ENCODE measurements at regions not wholly inside any gene's neighbourhood (a gene's known extent, or its start where the extent isn't known, plus 50 kb on each side); places are given as distances from the start of the nearest gene placed in this dataset.

GRCh38 chr5:56322592-56322991, 89.5 kb upstream of the ANKRD55 start:
- no peak for DNase-seq (ENCODE audit: low read depth in 2 of 2)

- no peak for DNase-seq (ENCODE audit: low read depth in 2 of 2)
These were observed 88.2 kb upstream of the ANKRD55 start for GRCh38 chr5:56321236-56321881.

- DNase-seq (ENCODE audit: low read depth in 2 of 2) = no peak
These were observed 87.6 kb upstream of the ANKRD55 start for GRCh38 chr5:56320686-56321085.

GRCh38 chr5:56319526-56320181, 86.5 kb upstream of the ANKRD55 start:
- no peak for DNase-seq (ENCODE audit: low read depth in 2 of 2)

GRCh38 chr5:56317923-56318561, 84.9 kb upstream of the ANKRD55 start:
- no peak for DNase-seq (ENCODE audit: low read depth in 2 of 2)

GRCh38 chr5:56316299-56316994, 83.3 kb upstream of the ANKRD55 start:
- DNase-seq (ENCODE audit: low read depth in 2 of 2) = no peak

GRCh38 chr5:56314529-56314928, 81.4 kb upstream of the ANKRD55 start:
- peak in 1 of 2 donors; percentile 20 for DNase-seq (ENCODE audit: low read depth in 2 of 2)

GRCh38 chr5:56313596-56313995, 80.5 kb upstream of the ANKRD55 start:
- DNase-seq (ENCODE audit: low read depth in 2 of 2) = no peak

- DNase-seq (ENCODE audit: low read depth in 2 of 2) = no peak
These were observed 79.9 kb upstream of the ANKRD55 start for GRCh38 chr5:56313004-56313531.

- no peak for DNase-seq (ENCODE audit: low read depth in 2 of 2)
These were observed 78.3 kb upstream of the ANKRD55 start for GRCh38 chr5:56311306-56311905.

- DNase-seq (ENCODE audit: low read depth in 2 of 2) = no peak
These were observed 77.6 kb upstream of the ANKRD55 start for GRCh38 chr5:56310711-56311204.

- no peak for DNase-seq (ENCODE audit: low read depth in 2 of 2)
These were observed 76.2 kb upstream of the ANKRD55 start for GRCh38 chr5:56309262-56309826.

GRCh38 chr5:56307714-56308333, 74.7 kb upstream of the ANKRD55 start:
- no peak for DNase-seq (ENCODE audit: low read depth in 2 of 2)

- DNase-seq (ENCODE audit: low read depth in 2 of 2) = no peak
These were observed 73.5 kb upstream of the ANKRD55 start for GRCh38 chr5:56306433-56307150.

- DNase-seq (ENCODE audit: low read depth in 2 of 2) = no peak
These were observed 72.1 kb upstream of the ANKRD55 start for GRCh38 chr5:56305001-56305950.

GRCh38 chr5:56303511-56303910, 70.4 kb upstream of the ANKRD55 start:
- DNase-seq (ENCODE audit: low read depth in 2 of 2) = no peak

GRCh38 chr5:56302027-56302426, 68.9 kb upstream of the ANKRD55 start:
- DNase-seq (ENCODE audit: low read depth in 2 of 2) = no peak

GRCh38 chr5:56301069-56301468, 67.9 kb upstream of the ANKRD55 start:
- DNase-seq (ENCODE audit: low read depth in 2 of 2) = no peak

GRCh38 chr5:56299212-56299611, 66.1 kb upstream of the ANKRD55 start:
- DNase-seq (ENCODE audit: low read depth in 2 of 2) = no peak
